AG09309 (cell line): ENCODE measurements at regions not wholly inside any gene's neighbourhood (a gene's known extent, or its start where the extent isn't known, plus 50 kb on each side); places are given as distances from the start of the nearest gene placed in this dataset.

Experiments
- DNase-seq: peaks from one replicate; pipeline ENCODE4 v3.0.0-alpha.2; 2010; ENCODE audit warnings: low read depth
- H3K4me3 ChIP-seq: 2 replicates; pipeline ENCODE4 v1.5.1; 2011; ENCODE audit warnings: mild to moderate bottlenecking, low read depth, low read length, moderate library complexity; ENCODE audit not compliant: control insufficient read depth
- CTCF ChIP-seq: IDR thresholded peaks from 2 replicates; pipeline ENCODE4 v1.5.1; 2011; ENCODE audit warnings: mild to moderate bottlenecking, low read depth, low read length, inconsistent platforms; ENCODE audit not compliant: insufficient read depth, control insufficient read depth; ENCODE audit errors: missing control alignments

- DNase-seq = no peak
- TF ChIP-seq CTCF = no peak
- H3K4me3 ChIP-seq = no peak overlapping the region
These were observed 99.5 kb upstream of the FOXC1 start for GRCh38 chr6:1510239-1510638.

GRCh38 chr6:1513215-1513780 is 96.4 kb upstream of the FOXC1 start:
- no peak for DNase-seq
- no peak for TF ChIP-seq CTCF
- H3K4me3 ChIP-seq = no peak overlapping the region

- H3K4me3 ChIP-seq = no peak overlapping the region
- no peak for DNase-seq
- no peak for TF ChIP-seq CTCF
These were observed 95.6 kb upstream of the FOXC1 start for GRCh38 chr6:1514078-1514477.

- no peak overlapping the region for H3K4me3 ChIP-seq
- TF ChIP-seq CTCF = no peak
- no peak for DNase-seq
These were observed 94.4 kb upstream of the FOXC1 start for GRCh38 chr6:1515280-1515679.

- DNase-seq = no peak
- H3K4me3 ChIP-seq = no peak overlapping the region
- TF ChIP-seq CTCF = no peak
These were observed 93.9 kb upstream of the FOXC1 start for GRCh38 chr6:1515781-1516180.

- no peak for DNase-seq
These were observed 92.8 kb upstream of the FOXC1 start for GRCh38 chr6:1516742-1517520.

More at GRCh38 chr6:1516742-1517520, 92.8 kb upstream of the FOXC1 start:
- H3K4me3 ChIP-seq = no peak overlapping the region
- no peak for TF ChIP-seq CTCF
